ENCODE measurements at regions not wholly inside any gene's neighbourhood (a gene's known extent, or its start where the extent isn't known, plus 50 kb on each side); places are given as distances from the start of the nearest gene placed in this dataset.

GRCh38 chr12:68410018-68410660 is 78.0 kb upstream of the MDM1 start:
- POLR2A ChIA-PET: no interaction called here

More at GRCh38 chr12:68410018-68410660, 78.0 kb upstream of the MDM1 start:
- TF ChIP-seq NFIC (IDR thresholded peaks at IDR 0.05; ENCODE audit: borderline replicate concordance) (no peak), RAD21 (IDR thresholded peaks at IDR 0.05; ENCODE audit: low read length) (no peak), REST (IDR thresholded peaks at IDR 0.05; ENCODE audit: low read depth, low read length) (no peak), FOXJ3 (CRISPR knock-in tag; IDR thresholded peaks at IDR 0.05) (no peak), IRF3 (IDR thresholded peaks at IDR 0.05; ENCODE audit: low read depth, low read length) (no peak), USF1 (IDR thresholded peaks at IDR 0.05; ENCODE audit: borderline replicate concordance, low read depth) (no peak), POLR2AphosphoS5 (IDR thresholded peaks at IDR 0.05; ENCODE audit: low read depth, low read length) (no peak), MEF2A (IDR thresholded peaks at IDR 0.05; ENCODE audit: borderline replicate concordance, low read depth) (no peak), RFX5 (IDR thresholded peaks at IDR 0.05; ENCODE audit: low read length) (no peak), EP300 (IDR thresholded peaks at IDR 0.05; ENCODE audit: borderline replicate concordance in 1 of 2, low read depth in 1 of 2, low read length in 1 of 2) (no peak), USF2 (IDR thresholded peaks at IDR 0.05; ENCODE audit: borderline replicate concordance, low read depth, low read length) (no peak), YY1 (IDR thresholded peaks at IDR 0.05; ENCODE audit: low read depth) (no peak), GABPA (IDR thresholded peaks at IDR 0.05; ENCODE audit: low read depth) (no peak), NRF1 (IDR thresholded peaks at IDR 0.05; ENCODE audit: low read depth, low read length) (no peak), EZH2phosphoT487 (IDR thresholded peaks at IDR 0.05; ENCODE audit: borderline replicate concordance, low read depth) (no peak), FOXM1 (IDR thresholded peaks at IDR 0.05; ENCODE audit: low read depth) (no peak), TEAD4 (IDR thresholded peaks at IDR 0.05; ENCODE audit: borderline replicate concordance, insufficient read depth) (no peak), RXRA (IDR thresholded peaks at IDR 0.05; ENCODE audit: borderline replicate concordance, low read depth) (no peak)
- Histone ChIP-seq H3K4me1 (ENCODE audit: control insufficient read depth in 1 of 2, insufficient read depth in 2 of 2, low read depth in 1 of 2, low read length in 1 of 2) (peaks cover 7 to 13% of the 10 kb centered on the region in 2 experiments), H3F3A (replicated peaks; ENCODE audit: insufficient read depth) (no peaks in the 10 kb centered on the region), H2AFZ (ENCODE audit: low read depth) (no peak overlapping the region), H3K4me3 (ENCODE audit: low read depth in 2 of 2, low read length in 1 of 2) (no peak overlapping the region), H3K9me2 (no peaks in the 10 kb centered on the region), H3K27ac (ENCODE audit: low read depth in 2 of 2, low read length in 1 of 2) (no peak overlapping the region), H3K27me3 (ENCODE audit: insufficient read depth) (no peaks in the 10 kb centered on the region), H3K79me2 (ENCODE audit: insufficient read depth) (no peaks in the 10 kb centered on the region), H3K36me3 (replicated peaks in 1 of 2; ENCODE audit: control insufficient read depth in 1 of 2, insufficient read depth in 2 of 2, low read length in 1 of 2) (no peaks in the 10 kb centered on the region), H4K20me1 (ENCODE audit: insufficient read depth) (no peaks in the 10 kb centered on the region), H3K9ac (no peak overlapping the region), H3K9me3 (no peaks in the 10 kb centered on the region), H3K4me2 (no peak overlapping the region)
- CTCF ChIA-PET: interaction anchor here (1.0 kb wide), 1 partner anchor 11 kb away, joined by 4 read pairs; no protein-coding TSS in a partner anchor
- 72% methylated on average over 11 of the region's 11 CpGs for WGBS (ENCODE audit: low lambda C conversion rate)
- DNase-seq: no peak
